B cell (primary cell): ENCODE measurements at regions not wholly inside any gene's neighbourhood (a gene's known extent, or its start where the extent isn't known, plus 50 kb on each side); places are given as distances from the start of the nearest gene placed in this dataset.

Experiments used
- ATAC-seq: fragments of 200-7000 bp; cut with Tn5 transposase; one replicate; pipeline ENCODE4 v1.10.0; 2021; ENCODE audit warnings: low read depth, mild to moderate bottlenecking, moderate number of reproducible peaks, moderate library complexity
- CTCF ChIA-PET: fragments of 350-600 bp; sonication (Branson Sonifier 250); formaldehyde crosslinking; loops from one replicate; lab custom pipeline; 2021; ENCODE audit warnings: antibody characterized with exemption, inconsistent platforms; lab: Charles Lee
- POLR2A ChIA-PET: fragments of 350-600 bp; sonication (Branson Sonifier 250); formaldehyde crosslinking; loops from one replicate; lab custom pipeline; 2021; ENCODE audit warnings: antibody characterized with exemption; lab: Charles Lee
- DNase-seq: peaks from one replicate; pipeline ENCODE4 v3.0.0; 2013
- H2AFZ ChIP-seq: 2 replicates; pipeline ENCODE4 v1.6.1; 2012; ENCODE audit warnings: mild to moderate bottlenecking, low read depth, low read length; ENCODE audit not compliant: insufficient read depth, poor library complexity, severe bottlenecking
- H3K27ac ChIP-seq, 2 donors: 1 replicate in 1 of 2; 2 replicates in 1 of 2; pipeline ENCODE4 v1.5.1; 2012 to 2013; ENCODE audit warnings: low read length in 2 of 2, mild to moderate bottlenecking in 2 of 2, moderate library complexity in 1 of 2
- H3K27me3 ChIP-seq, 4 experiments: fragments of 200-600 bp in 1 of 4; sonication (generic) in 1 of 4; replicated peaks in 1 of 4; 1 replicate in 2 of 4; 2 replicates in 2 of 4; pipeline versions ENCODE4 v1.6.1 to v1.7.0; 2013 to 2016; ENCODE audit warnings: low read length in 3 of 4, mild to moderate bottlenecking in 2 of 4, mixed read lengths in 1 of 4, moderate library complexity in 1 of 4; ENCODE audit not compliant: insufficient read depth in 4 of 4, control insufficient read depth in 3 of 4; ENCODE audit errors: control extremely low read depth in 1 of 4
- H3K36me3 ChIP-seq, 2 experiments: replicated peaks in 1 of 2; 1 replicate in 1 of 2; 2 replicates in 1 of 2; pipeline versions ENCODE4 v1.6.1 to v1.7.1; 2013; ENCODE audit warnings: low read length in 1 of 2; ENCODE audit not compliant: insufficient read depth in 2 of 2, control insufficient read depth in 1 of 2; ENCODE audit errors: control extremely low read depth in 1 of 2, extremely low read depth in 1 of 2
- H3K4me1 ChIP-seq, 2 donors: fragments of 200-600 bp in 1 of 2; sonication (generic) in 1 of 2; 1 replicate in 1 of 2; 2 replicates in 1 of 2; pipeline versions ENCODE4 v1.5.1 to v1.6.1; 2013 to 2017; ENCODE audit warnings: low read length in 2 of 2; ENCODE audit not compliant: control insufficient read depth in 2 of 2, insufficient read depth in 2 of 2
- H3K4me2 ChIP-seq: replicated peaks from 2 replicates; pipeline ENCODE3; 2012; ENCODE audit warnings: mild to moderate bottlenecking, low read depth, low read length; ENCODE audit not compliant: poor library complexity, severe bottlenecking
- H3K4me3 ChIP-seq, 5 experiments: fragments of 200-600 bp in 1 of 5; sonication (generic) in 1 of 5; 1 replicate in 3 of 5; 2 replicates in 2 of 5; pipeline versions ENCODE4 v1.5.1 to v1.7.0; 2011 to 2016; ENCODE audit warnings: low read length in 4 of 5, mild to moderate bottlenecking in 4 of 5, low read depth in 2 of 5, control low read depth in 1 of 5, moderate library complexity in 1 of 5; ENCODE audit not compliant: insufficient read depth in 1 of 5; ENCODE audit errors: control extremely low read depth in 1 of 5, extremely low read depth in 1 of 5
- H3K79me2 ChIP-seq: fragments of 200-600 bp; sonication (generic); one replicate; pipeline ENCODE4 v1.6.0; 2016; ENCODE audit warnings: low read length; ENCODE audit not compliant: control insufficient read depth, insufficient read depth
- H3K9ac ChIP-seq: fragments of 200-600 bp; sonication (generic); 2 replicates; pipeline ENCODE4 v1.6.1; 2017; ENCODE audit warnings: mild to moderate bottlenecking, low read length, moderate library complexity
- H3K9me3 ChIP-seq, 3 donors: one replicate each; pipeline versions ENCODE4 v1.6.1 to v1.7.1; 2013; ENCODE audit warnings: low read length in 2 of 3; ENCODE audit not compliant: control insufficient read depth in 2 of 3, insufficient read depth in 1 of 3; ENCODE audit errors: control extremely low read depth in 1 of 3
- H4K20me1 ChIP-seq: 2 replicates; pipeline ENCODE4 v1.6.0; 2012; ENCODE audit warnings: mild to moderate bottlenecking, low read length; ENCODE audit not compliant: insufficient read depth, control insufficient read depth, poor library complexity, severe bottlenecking
- H3K27ac Mint-ChIP-seq: one replicate; pipeline ENCODE4 v1.8.0; 2021; ENCODE audit warnings: mixed read lengths
- H3K27me3 Mint-ChIP-seq: one replicate; pipeline ENCODE4 v1.8.0; 2021; ENCODE audit warnings: mixed read lengths
- H3K4me1 Mint-ChIP-seq: one replicate; pipeline ENCODE4 v1.8.0; 2021; ENCODE audit warnings: mixed read lengths
- H3K4me3 Mint-ChIP-seq: one replicate; pipeline ENCODE4 v1.8.0; 2021; ENCODE audit warnings: mixed read lengths
- H3K9me3 Mint-ChIP-seq: one replicate; pipeline ENCODE4 v1.8.0; 2022; ENCODE audit warnings: mixed read lengths; ENCODE audit not compliant: insufficient read depth
- EZH2 ChIP-seq: IDR thresholded peaks from 2 replicates; pipeline ENCODE4 v1.6.1; 2012; ENCODE audit warnings: borderline replicate concordance, low read depth, mild to moderate bottlenecking, moderate library complexity, low read length; ENCODE audit not compliant: insufficient read depth, poor library complexity, severe bottlenecking
- WGBS: methylation state at CpG from one replicate; pipeline ENCODE4 v1.1.5; 2013; ENCODE audit warnings: missing lambda C conversion rate; ENCODE audit not compliant: insufficient coverage; 5-methylcytosine and 5-hydroxymethylcytosine counted together
- intact Hi-C: fragments of 100-400 bp; cut with micrococcal nuclease; formaldehyde crosslinking; loops from one replicate; pipeline ENCODE4 v1.10.0; 2022
- TF ChIP-seq, protein P1 (sequence below): fragments of 200-600 bp; IDR thresholded peaks from one replicate; pipeline ENCODE4 v1.8.0; 2022; ENCODE audit warnings: antibody characterized with exemption, mild to moderate bottlenecking

DNA sequence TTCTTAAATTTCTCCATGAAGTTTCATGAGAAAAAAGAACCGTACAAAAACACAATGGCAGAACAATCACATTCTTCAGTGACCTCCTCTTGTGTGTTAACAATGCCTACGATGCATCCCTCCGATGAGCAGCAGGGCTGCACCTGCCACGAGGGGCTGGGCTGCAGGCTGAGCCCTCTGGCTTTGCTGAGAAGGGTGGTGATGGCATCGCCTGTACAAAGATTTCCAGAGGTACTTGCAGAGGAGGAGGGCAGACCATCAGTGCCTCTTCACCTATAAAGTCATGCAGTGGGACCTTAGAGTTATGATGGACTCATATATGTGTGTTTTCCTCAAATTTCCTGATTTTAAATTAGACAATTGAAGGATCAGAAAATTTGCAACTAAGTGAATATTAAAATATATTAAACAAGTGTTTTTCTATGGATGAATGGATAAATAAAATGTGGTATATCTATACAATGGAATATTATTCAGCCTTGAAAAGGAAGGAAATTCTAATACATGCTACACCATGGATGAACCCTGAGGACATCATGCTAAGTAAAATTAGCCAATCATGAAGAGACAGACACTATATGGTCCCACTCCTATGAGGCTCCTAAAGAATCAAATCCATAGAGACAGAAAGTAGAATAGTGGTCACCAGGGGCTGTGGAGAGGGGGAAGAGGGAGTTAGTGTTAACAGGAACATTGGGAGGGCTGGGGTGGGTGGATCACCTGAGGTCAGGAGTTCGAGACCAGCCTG lies 489.3 kb downstream of the SIPA1L2 start:
- Histone ChIP-seq H3K4me2 (no peak overlapping the region), H2AFZ (no peak overlapping the region), H3K4me1 (no peaks in the 10 kb centered on the region), H3K36me3 (no peaks in the 10 kb centered on the region), H3K79me2 (no peaks in the 10 kb centered on the region), H3K9ac (no peak overlapping the region), H3K27me3 (no peaks in the 10 kb centered on the region), H3K9me3 (peaks cover 0 to 8% (median 5%) of the 10 kb centered on the region in 3 donors), H4K20me1 (no peaks in the 10 kb centered on the region), H3K4me3 (no peak overlapping the region), H3K27ac (no peak overlapping the region)
- H3K27ac Mint-ChIP-seq, result no peak overlapping the region
- no peaks in the 10 kb centered on the region for H3K27me3 Mint-ChIP-seq
- intact Hi-C loops, result no loop called here
- TF ChIP-seq EZH2, result no peak
- TF ChIP-seq, protein P1, sequence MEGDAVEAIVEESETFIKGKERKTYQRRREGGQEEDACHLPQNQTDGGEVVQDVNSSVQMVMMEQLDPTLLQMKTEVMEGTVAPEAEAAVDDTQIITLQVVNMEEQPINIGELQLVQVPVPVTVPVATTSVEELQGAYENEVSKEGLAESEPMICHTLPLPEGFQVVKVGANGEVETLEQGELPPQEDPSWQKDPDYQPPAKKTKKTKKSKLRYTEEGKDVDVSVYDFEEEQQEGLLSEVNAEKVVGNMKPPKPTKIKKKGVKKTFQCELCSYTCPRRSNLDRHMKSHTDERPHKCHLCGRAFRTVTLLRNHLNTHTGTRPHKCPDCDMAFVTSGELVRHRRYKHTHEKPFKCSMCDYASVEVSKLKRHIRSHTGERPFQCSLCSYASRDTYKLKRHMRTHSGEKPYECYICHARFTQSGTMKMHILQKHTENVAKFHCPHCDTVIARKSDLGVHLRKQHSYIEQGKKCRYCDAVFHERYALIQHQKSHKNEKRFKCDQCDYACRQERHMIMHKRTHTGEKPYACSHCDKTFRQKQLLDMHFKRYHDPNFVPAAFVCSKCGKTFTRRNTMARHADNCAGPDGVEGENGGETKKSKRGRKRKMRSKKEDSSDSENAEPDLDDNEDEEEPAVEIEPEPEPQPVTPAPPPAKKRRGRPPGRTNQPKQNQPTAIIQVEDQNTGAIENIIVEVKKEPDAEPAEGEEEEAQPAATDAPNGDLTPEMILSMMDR, result no peak
- no peak overlapping the region for H3K4me3 Mint-ChIP-seq
- H3K4me1 Mint-ChIP-seq, result no peaks in the 10 kb centered on the region
- ATAC-seq (no peak), DNase-seq (no peak)
- WGBS, result 63% methylated on average over 3 of the region's 6 CpGs
- no peaks in the 10 kb centered on the region for H3K9me3 Mint-ChIP-seq
- ChIA-PET POLR2A (no interaction called here), CTCF (no interaction called here)

DNA sequence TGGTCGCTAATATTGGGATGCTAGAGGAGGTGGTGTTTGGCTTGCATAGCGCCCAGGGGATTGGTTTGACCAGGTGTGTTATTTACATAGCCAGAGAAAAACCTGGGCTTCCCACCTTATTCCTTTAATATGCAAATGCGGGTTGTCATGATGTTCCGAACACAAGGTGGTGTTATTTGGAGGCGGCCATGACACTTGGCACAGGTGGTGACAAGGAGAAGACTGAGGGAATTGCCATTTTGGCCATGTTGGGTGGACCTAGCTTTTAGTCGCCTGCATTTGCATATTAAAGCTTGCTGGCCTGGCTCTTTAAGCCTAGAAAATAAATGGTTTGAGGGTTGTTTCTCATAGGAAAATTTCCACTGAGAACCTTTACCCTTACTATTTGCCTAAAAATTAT lies 490.5 kb downstream of the SIPA1L2 start:
- ChIA-PET CTCF (no interaction called here), POLR2A (no interaction called here)
- H3K27me3 Mint-ChIP-seq, result no peaks in the 10 kb centered on the region

More for the DNA sequence above, 490.5 kb downstream of the SIPA1L2 start:
- Histone ChIP-seq H3K9me3 (peaks cover 0 to 8% (median 5%) of the 10 kb centered on the region in 3 donors), H3K27me3 (no peaks in the 10 kb centered on the region), H3K4me3 (no peak overlapping the region), H3K36me3 (no peaks in the 10 kb centered on the region), H3K9ac (no peak overlapping the region), H2AFZ (no peak overlapping the region), H3K27ac (no peak overlapping the region), H3K79me2 (no peaks in the 10 kb centered on the region), H3K4me2 (no peak overlapping the region), H3K4me1 (no peaks in the 10 kb centered on the region), H4K20me1 (no peaks in the 10 kb centered on the region)
- no peak for TF ChIP-seq EZH2
- TF ChIP-seq, protein P1, result no peak
- no peak overlapping the region for H3K27ac Mint-ChIP-seq
- DNase-seq, result no peak
- intact Hi-C loops, result no loop called here
- H3K9me3 Mint-ChIP-seq, result no peaks in the 10 kb centered on the region
- no peaks in the 10 kb centered on the region for H3K4me1 Mint-ChIP-seq
- no peak overlapping the region for H3K4me3 Mint-ChIP-seq
- ATAC-seq, result no peak
- WGBS, result 91% methylated on average over 5 of the region's 6 CpGs
